ENCODE measurements at regions not wholly inside any gene's neighbourhood (a gene's known extent, or its start where the extent isn't known, plus 50 kb on each side); places are given as distances from the start of the nearest gene placed in this dataset.
"Not testable (repeated sequence)": the region's sequence is repeated elsewhere in the genome, so short reads cannot be mapped to it uniquely, and the experiment has no call there.

GRCh38 chr1:70828177-70828576 lies 219.4 kb downstream of the PTGER3 start:
- H3K9me3 Mint-ChIP-seq, result no peaks in the 10 kb centered on the region
- no peak overlapping the region for H3K4me3 Mint-ChIP-seq
- intact Hi-C loops (cut with micrococcal nuclease), result no loop called here
- H3K27me3 Mint-ChIP-seq (ENCODE audit: insufficient read depth), result peaks cover 4% of the 10 kb centered on the region
- no peak overlapping the region for H3K27ac Mint-ChIP-seq
- no peaks in the 10 kb centered on the region for H3K4me1 Mint-ChIP-seq (ENCODE audit: low read depth)
- H3K36me3 Mint-ChIP-seq (ENCODE audit: low read depth), result no peaks in the 10 kb centered on the region
- no peak for DNase-seq (ENCODE audit: low spot score)

- H3K4me3 Mint-ChIP-seq; intact Hi-C loops (cut with micrococcal nuclease); H3K9me3 Mint-ChIP-seq; H3K4me1 Mint-ChIP-seq (ENCODE audit: low read depth); H3K27ac Mint-ChIP-seq; H3K27me3 Mint-ChIP-seq (ENCODE audit: insufficient read depth); H3K36me3 Mint-ChIP-seq (ENCODE audit: low read depth); DNase-seq (ENCODE audit: low spot score): not testable (repeated sequence)
Measured at GRCh38 chr1:70834365-70834764, 213.3 kb downstream of the PTGER3 start.

- Mint-ChIP-seq H3K36me3 (ENCODE audit: low read depth) (no peaks in the 10 kb centered on the region), H3K4me3 (no peak overlapping the region), H3K27ac (no peak overlapping the region), H3K9me3 (no peaks in the 10 kb centered on the region), H3K4me1 (ENCODE audit: low read depth) (no peaks in the 10 kb centered on the region), H3K27me3 (ENCODE audit: insufficient read depth) (peaks cover 2% of the 10 kb centered on the region)
- intact Hi-C loops (cut with micrococcal nuclease), result no loop called here
- DNase-seq (ENCODE audit: low spot score), result no peak
Measured at GRCh38 chr1:70836456-70836855, 211.2 kb downstream of the PTGER3 start.

GRCh38 chr1:70840260-70840953 lies 207.2 kb downstream of the PTGER3 start:
- H3K36me3 Mint-ChIP-seq (ENCODE audit: low read depth), result no peaks in the 10 kb centered on the region
- no peak overlapping the region for H3K4me3 Mint-ChIP-seq
- intact Hi-C loops (cut with micrococcal nuclease), result no loop called here
- H3K4me1 Mint-ChIP-seq (ENCODE audit: low read depth), result no peaks in the 10 kb centered on the region
- H3K27me3 Mint-ChIP-seq (ENCODE audit: insufficient read depth), result no peaks in the 10 kb centered on the region
- DNase-seq (ENCODE audit: low spot score), result no peak
- no peak overlapping the region for H3K27ac Mint-ChIP-seq
- H3K9me3 Mint-ChIP-seq, result no peaks in the 10 kb centered on the region

GRCh38 chr1:70842562-70842961 lies 205.1 kb downstream of the PTGER3 start:
- DNase-seq (ENCODE audit: low spot score), result no peak
- Mint-ChIP-seq H3K36me3 (ENCODE audit: low read depth) (no peaks in the 10 kb centered on the region), H3K27me3 (ENCODE audit: insufficient read depth) (no peaks in the 10 kb centered on the region), H3K4me3 (no peak overlapping the region), H3K27ac (no peak overlapping the region), H3K9me3 (no peaks in the 10 kb centered on the region), H3K4me1 (ENCODE audit: low read depth) (no peaks in the 10 kb centered on the region)
- intact Hi-C loops (cut with micrococcal nuclease), result no loop called here

- no peaks in the 10 kb centered on the region for H3K27me3 Mint-ChIP-seq (ENCODE audit: insufficient read depth)
- no peaks in the 10 kb centered on the region for H3K4me1 Mint-ChIP-seq (ENCODE audit: low read depth)
- H3K9me3 Mint-ChIP-seq, result no peaks in the 10 kb centered on the region
- DNase-seq (ENCODE audit: low spot score), result no peak
- intact Hi-C loops (cut with micrococcal nuclease), result no loop called here
- H3K36me3 Mint-ChIP-seq (ENCODE audit: low read depth), result no peaks in the 10 kb centered on the region
- no peak overlapping the region for H3K27ac Mint-ChIP-seq
- no peak overlapping the region for H3K4me3 Mint-ChIP-seq
Measured at GRCh38 chr1:70843452-70843851, 204.2 kb downstream of the PTGER3 start.

- intact Hi-C loops (cut with micrococcal nuclease), result no loop called here
- no peak overlapping the region for H3K4me3 Mint-ChIP-seq
- peaks cover 8% of the 10 kb centered on the region for H3K9me3 Mint-ChIP-seq
- H3K27ac Mint-ChIP-seq, result no peak overlapping the region
- no peaks in the 10 kb centered on the region for H3K4me1 Mint-ChIP-seq (ENCODE audit: low read depth)
- DNase-seq (ENCODE audit: low spot score), result no peak
- H3K27me3 Mint-ChIP-seq (ENCODE audit: insufficient read depth), result no peaks in the 10 kb centered on the region
- H3K36me3 Mint-ChIP-seq (ENCODE audit: low read depth), result no peaks in the 10 kb centered on the region
Measured at GRCh38 chr1:70847013-70847412, 200.6 kb downstream of the PTGER3 start.

- Mint-ChIP-seq H3K36me3 (ENCODE audit: low read depth) (no peaks in the 10 kb centered on the region), H3K4me1 (ENCODE audit: low read depth) (no peaks in the 10 kb centered on the region), H3K27ac (no peak overlapping the region), H3K4me3 (no peak overlapping the region), H3K9me3 (peaks cover 8% of the 10 kb centered on the region), H3K27me3 (ENCODE audit: insufficient read depth) (peaks cover 3% of the 10 kb centered on the region)
- intact Hi-C loops (cut with micrococcal nuclease), result no loop called here
- DNase-seq (ENCODE audit: low spot score), result no peak
Measured at GRCh38 chr1:70855203-70855602, 192.4 kb downstream of the PTGER3 start.

GRCh38 chr1:70856201-70856600 lies 191.4 kb downstream of the PTGER3 start:
- peaks cover 7% of the 10 kb centered on the region for H3K27me3 Mint-ChIP-seq (ENCODE audit: insufficient read depth)
- intact Hi-C loops (cut with micrococcal nuclease), result no loop called here

GRCh38 chr1:70863239-70863638 lies 184.4 kb downstream of the PTGER3 start:
- Mint-ChIP-seq H3K27me3 (ENCODE audit: insufficient read depth) (peaks cover 11% of the 10 kb centered on the region), H3K36me3 (ENCODE audit: low read depth) (no peaks in the 10 kb centered on the region), H3K27ac (no peak overlapping the region), H3K4me3 (no peak overlapping the region), H3K4me1 (ENCODE audit: low read depth) (peaks cover 22% of the 10 kb centered on the region), H3K9me3 (no peaks in the 10 kb centered on the region)
- no peak for DNase-seq (ENCODE audit: low spot score)
- intact Hi-C loops (cut with micrococcal nuclease), result no loop called here

More at GRCh38 chr1:70856201-70856600, 191.4 kb downstream of the PTGER3 start:
- H3K9me3 Mint-ChIP-seq, result peaks cover 3% of the 10 kb centered on the region
- H3K4me3 Mint-ChIP-seq, result no peak overlapping the region
- no peaks in the 10 kb centered on the region for H3K36me3 Mint-ChIP-seq (ENCODE audit: low read depth)
- DNase-seq (ENCODE audit: low spot score), result no peak
- H3K27ac Mint-ChIP-seq, result no peak overlapping the region
- no peaks in the 10 kb centered on the region for H3K4me1 Mint-ChIP-seq (ENCODE audit: low read depth)

GRCh38 chr1:70864302-70864701 lies 183.3 kb downstream of the PTGER3 start:
- intact Hi-C loops (cut with micrococcal nuclease), result no loop called here
- H3K27ac Mint-ChIP-seq, result no peak overlapping the region
- H3K27me3 Mint-ChIP-seq (ENCODE audit: insufficient read depth), result peaks cover 11% of the 10 kb centered on the region

GRCh38 chr1:70866542-70867264 lies 180.9 kb downstream of the PTGER3 start:
- peaks cover 22% of the 10 kb centered on the region for H3K4me1 Mint-ChIP-seq (ENCODE audit: low read depth)
- no peak for DNase-seq (ENCODE audit: low spot score)
- no peaks in the 10 kb centered on the region for H3K36me3 Mint-ChIP-seq (ENCODE audit: low read depth)
- intact Hi-C loops (cut with micrococcal nuclease), result no loop called here
- peaks cover 4% of the 10 kb centered on the region for H3K27me3 Mint-ChIP-seq (ENCODE audit: insufficient read depth)
- no peak overlapping the region for H3K27ac Mint-ChIP-seq
- no peaks in the 10 kb centered on the region for H3K9me3 Mint-ChIP-seq
- no peak overlapping the region for H3K4me3 Mint-ChIP-seq

More at GRCh38 chr1:70864302-70864701, 183.3 kb downstream of the PTGER3 start:
- no peaks in the 10 kb centered on the region for H3K36me3 Mint-ChIP-seq (ENCODE audit: low read depth)
- DNase-seq (ENCODE audit: low spot score), result no peak
- peaks cover 22% of the 10 kb centered on the region for H3K4me1 Mint-ChIP-seq (ENCODE audit: low read depth)
- H3K4me3 Mint-ChIP-seq, result no peak overlapping the region
- no peaks in the 10 kb centered on the region for H3K9me3 Mint-ChIP-seq

- H3K27ac Mint-ChIP-seq, result no peak overlapping the region
- no peaks in the 10 kb centered on the region for H3K27me3 Mint-ChIP-seq (ENCODE audit: insufficient read depth)
- no peaks in the 10 kb centered on the region for H3K9me3 Mint-ChIP-seq
- no peaks in the 10 kb centered on the region for H3K36me3 Mint-ChIP-seq (ENCODE audit: low read depth)
- peaks cover 4% of the 10 kb centered on the region for H3K4me1 Mint-ChIP-seq (ENCODE audit: low read depth)
- DNase-seq (ENCODE audit: low spot score), result no peak
- H3K4me3 Mint-ChIP-seq, result no peak overlapping the region
- intact Hi-C loops (cut with micrococcal nuclease), result loop anchor here (5.0 kb wide), 1 partner anchor 94 kb away; no protein-coding TSS in a partner anchor
Measured at GRCh38 chr1:70871790-70872189, 175.8 kb downstream of the PTGER3 start.
